Neural progenitor cell (in vitro differentiated cells): ENCODE measurements at regions not wholly inside any gene's neighbourhood (a gene's known extent, or its start where the extent isn't known, plus 50 kb on each side); places are given as distances from the start of the nearest gene placed in this dataset.

Source experiments
- CTCF ChIP-seq: fragments of 200-600 bp; sonication (generic); IDR thresholded peaks from 2 replicates; pipeline ENCODE4 v1.5.1; 2017; ENCODE audit warnings: antibody characterized with exemption, mild to moderate bottlenecking
- EZH2 ChIP-seq: fragments of 200-600 bp; sonication (generic); IDR thresholded peaks from 2 replicates; pipeline ENCODE4 v1.6.1; 2017; ENCODE audit warnings: antibody characterized with exemption, mild to moderate bottlenecking, moderate library complexity

DNA sequence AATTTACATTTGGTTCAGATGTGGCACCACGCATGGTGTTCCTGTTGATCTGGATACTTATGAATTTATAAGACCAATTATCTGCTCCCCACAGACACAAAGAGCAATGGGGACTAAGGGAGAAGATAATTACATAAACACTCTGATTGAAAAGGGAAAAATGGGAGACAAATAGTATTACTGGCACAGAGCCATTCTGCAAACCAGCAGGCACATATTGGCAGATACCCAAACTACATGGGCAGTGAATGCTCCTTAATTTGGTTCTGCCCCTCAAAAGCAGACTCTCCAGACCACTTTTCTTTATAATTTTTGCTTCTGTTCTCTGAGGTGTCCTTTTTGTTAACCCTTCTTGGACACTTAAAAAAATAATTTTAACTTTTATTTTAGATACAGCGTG is 1674.2 kb downstream of the PCDH9 start:
- TF ChIP-seq CTCF (no peak), EZH2 (no peak)
